ENCODE measurements at regions not wholly inside any gene's neighbourhood (a gene's known extent, or its start where the extent isn't known, plus 50 kb on each side); places are given as distances from the start of the nearest gene placed in this dataset.
A peak's percentile ranks its signal among the peaks of the same experiment; 100 is the strongest.

GRCh38 chr16:86203557-86204275 lies 304.8 kb downstream of the IRF8 start:
- DNase-seq, result no peak

- no peak for DNase-seq
Observed at GRCh38 chr16:86205521-86206245, 304.6 kb upstream of the FOXF1 start.

- no peak for DNase-seq
Observed at GRCh38 chr16:86207350-86207749, 303.0 kb upstream of the FOXF1 start.

GRCh38 chr16:86209202-86209601 lies 301.1 kb upstream of the FOXF1 start:
- DNase-seq, result no peak

GRCh38 chr16:86210403-86211193 lies 299.7 kb upstream of the FOXF1 start:
- DNase-seq, result no peak

- no peak for DNase-seq
Observed at GRCh38 chr16:86211265-86211664, 299.1 kb upstream of the FOXF1 start.

GRCh38 chr16:86211800-86212199 lies 298.5 kb upstream of the FOXF1 start:
- DNase-seq, result no peak

GRCh38 chr16:86212706-86213436 lies 297.5 kb upstream of the FOXF1 start:
- no peak for DNase-seq

GRCh38 chr16:86213437-86214205 lies 296.7 kb upstream of the FOXF1 start:
- DNase-seq, result no peak

GRCh38 chr16:86214326-86215232 lies 295.7 kb upstream of the FOXF1 start:
- DNase-seq, result no peak

- DNase-seq, result peak; percentile 18
Observed at GRCh38 chr16:86215233-86215978, 294.9 kb upstream of the FOXF1 start.

GRCh38 chr16:86215979-86216585 lies 294.2 kb upstream of the FOXF1 start:
- peak; percentile 32 for DNase-seq

GRCh38 chr16:86216591-86216990 lies 293.7 kb upstream of the FOXF1 start:
- peak; percentile 39 for DNase-seq

- DNase-seq, result peak; percentile 15
Observed at GRCh38 chr16:86217001-86217890, 293.1 kb upstream of the FOXF1 start.

GRCh38 chr16:86217891-86218270 lies 292.4 kb upstream of the FOXF1 start:
- no peak for DNase-seq

- no peak for DNase-seq
Observed at GRCh38 chr16:86218479-86219170, 291.7 kb upstream of the FOXF1 start.

GRCh38 chr16:86219655-86220445 lies 290.5 kb upstream of the FOXF1 start:
- no peak for DNase-seq

All from activated CD8-positive, alpha-beta memory T cell treated with anti-CD3 and anti-CD28 coated beads, Interleukin-2, amount 50 U/mL, for 48 hours (primary cell).